K562 (cell line): ENCODE measurements at regions not wholly inside any gene's neighbourhood (a gene's known extent, or its start where the extent isn't known, plus 50 kb on each side); places are given as distances from the start of the nearest gene placed in this dataset.
"Not testable (repeated sequence)": the region's sequence is repeated elsewhere in the genome, so short reads cannot be mapped to it uniquely, and the experiment has no call there.

Source experiments
- ATAC-seq: fragments of 200-7000 bp; cut with Tn5 transposase; 3 replicates; pipeline ENCODE4 v1.9.1; 2020; ENCODE audit warnings: moderate library complexity
- BruUV-seq: library from RNA; stranded (reverse); fragments of 400-500 nt; replicated peaks from 2 replicates; lab custom pipeline; 2021; lab: Mats Ljungman, UMichigan
- CTCF ChIA-PET: fragments of 300-600 bp; formaldehyde crosslinking; extraction: SDS; loops from one replicate; lab custom pipeline; 2021; ENCODE audit warnings: low intra/inter-chr PET ratio; lab: Yijun Ruan, JAX
- POLR2A ChIA-PET: fragments of 300-600, 350-650 bp; sonication (Branson Sonifier 250); formaldehyde crosslinking; extraction: SDS; loops from one replicate; lab custom pipeline; 2021; ENCODE audit warnings: antibody characterized with exemption, inconsistent platforms; lab: Yijun Ruan, JAX
- DNase-seq, 4 experiments: peaks; one replicate each; pipeline versions ENCODE4 v3.0.0 to v3.0.0-alpha.2; 2011 to 2018; ENCODE audit warnings: low spot score in 3 of 4, mixed read lengths in 3 of 4; ENCODE audit errors: extremely low read depth in 1 of 4
- FAIRE-seq: peaks from 2 replicates; lab custom pipeline; 2011; peaks lifted over from hg19 to GRCh38; lab: Jason Lieb, UNC
- H2AFZ ChIP-seq: 2 replicates; pipeline ENCODE4 v1.6.0; 2011; ENCODE audit warnings: low read depth, low read length, control low read depth, inconsistent platforms
- H3K27ac ChIP-seq: fragments of 200-600 bp; 3 replicates; pipeline ENCODE4 v1.8.0; 2011; ENCODE audit warnings: low read depth, mild to moderate bottlenecking, control low read depth, inconsistent platforms, low read length, moderate library complexity, mixed read lengths; ENCODE audit errors: extremely low read depth
- H3K27me3 ChIP-seq, 2 experiments: fragments of 300-600 bp in 1 of 2; 2 replicates in 1 of 2; 3 replicates in 1 of 2; pipeline versions ENCODE4 v1.6.0 to v1.8.0; 2011; ENCODE audit warnings: inconsistent platforms in 2 of 2, low read length in 2 of 2, mild to moderate bottlenecking in 1 of 2, mixed read lengths in 1 of 2, moderate library complexity in 1 of 2; ENCODE audit not compliant: control insufficient read depth in 2 of 2, insufficient read depth in 2 of 2
- H3K36me3 ChIP-seq: fragments of 300-600 bp; 3 replicates; pipeline ENCODE4 v1.8.0; 2011; ENCODE audit warnings: mild to moderate bottlenecking, low read length, inconsistent platforms; ENCODE audit not compliant: control insufficient read depth, insufficient read depth
- H3K4me1 ChIP-seq, 2 experiments: fragments of 200-600 bp in 1 of 2; replicated peaks in 1 of 2; 2 replicates in 1 of 2; 3 replicates in 1 of 2; pipeline versions ENCODE4 v1.5.1 to v1.8.0; 2011; ENCODE audit warnings: inconsistent platforms in 2 of 2, low read length in 2 of 2, mild to moderate bottlenecking in 1 of 2, mixed read lengths in 1 of 2, moderate library complexity in 1 of 2; ENCODE audit not compliant: control insufficient read depth in 2 of 2, insufficient read depth in 2 of 2
- H3K4me2 ChIP-seq: 2 replicates; pipeline ENCODE4 v1.6.1; 2011; ENCODE audit warnings: low read length, control low read depth, inconsistent platforms, mixed read lengths; ENCODE audit not compliant: insufficient read depth
- H3K4me3 ChIP-seq: fragments of 200-600 bp; sonication (generic), shearing (Covaris generic); 2 replicates; pipeline ENCODE4 v1.5.1; 2016; ENCODE audit warnings: control low read depth, inconsistent platforms
- H3K79me2 ChIP-seq: fragments of 200-600 bp; 3 replicates; pipeline ENCODE4 v1.8.0; 2011; ENCODE audit warnings: low read length, inconsistent platforms; ENCODE audit not compliant: control insufficient read depth, insufficient read depth
- H3K9ac ChIP-seq, 2 experiments: 2 replicates each; pipeline versions ENCODE4 v1.6.0 to v1.6.1; 2011; ENCODE audit warnings: low read depth in 2 of 2, low read length in 2 of 2, control low read depth in 1 of 2, inconsistent platforms in 1 of 2, mild to moderate bottlenecking in 1 of 2, mixed read lengths in 1 of 2; ENCODE audit not compliant: insufficient read depth in 1 of 2
- H3K9me1 ChIP-seq: one replicate; pipeline ENCODE4 v1.6.0; 2011; ENCODE audit warnings: inconsistent platforms, mild to moderate bottlenecking, low read length, moderate library complexity; ENCODE audit not compliant: control insufficient read depth, insufficient read depth
- H3K9me3 ChIP-seq: replicated peaks from 2 replicates; pipeline ENCODE4 v1.5.1; 2011; ENCODE audit warnings: low read depth, low read length, inconsistent platforms; ENCODE audit not compliant: control insufficient read depth, insufficient read depth
- H4K20me1 ChIP-seq: replicated peaks from 2 replicates; pipeline ENCODE4 v1.6.1; 2011; ENCODE audit warnings: low read length, inconsistent platforms, mixed read lengths; ENCODE audit not compliant: control insufficient read depth, insufficient read depth
- ELF4 ChIP-seq: fragments of 450-650 bp; formaldehyde crosslinking; IDR thresholded peaks from 2 replicates; pipeline ENCODE4 v1.4.0; 2022; ENCODE audit warnings: missing genetic modification characterization
- ESRRA ChIP-seq: fragments of 450-650 bp; IDR thresholded peaks from 2 replicates; pipeline ENCODE4 v1.6.1; 2014; ENCODE audit warnings: low read depth, mild to moderate bottlenecking, moderate library complexity, borderline replicate concordance
- NFRKB ChIP-seq: fragments of 450-650 bp; IDR thresholded peaks from 2 replicates; pipeline ENCODE4 v1.6.1; 2016; ENCODE audit warnings: low read depth
- NFYB ChIP-seq: IDR thresholded peaks from 2 replicates; pipeline ENCODE4 v1.6.1; 2011; ENCODE audit warnings: mild to moderate bottlenecking, moderate library complexity; ENCODE audit not compliant: insufficient read length; ENCODE audit errors: extremely low read depth
- PYGO2 ChIP-seq: fragments of 450-650 bp; IDR thresholded peaks from 2 replicates; pipeline ENCODE4 v1.6.1; 2016; ENCODE audit warnings: mild to moderate bottlenecking, missing genetic modification characterization, moderate library complexity, missing compliant biosample characterization
- STAT6 ChIP-seq: sonication (generic); formaldehyde crosslinking; IDR thresholded peaks from 2 replicates; pipeline ENCODE4 v1.8.1; 2023; ENCODE audit warnings: mild to moderate bottlenecking, missing genetic modification reagents
- ZNF324 ChIP-seq: fragments of 250-450 bp; sonication (Bioruptor Pico); IDR thresholded peaks from 2 replicates; pipeline ENCODE4 v1.4.0; 2020; ENCODE audit warnings: mild to moderate bottlenecking
- WGBS: fragments of 100-300 bp; shearing (Covaris generic); methylation state at CpG from one replicate; pipeline ENCODE4 v1.1.6; 2016; ENCODE audit warnings: low coverage, mixed read lengths; ENCODE audit not compliant: insufficient coverage; ENCODE audit errors: missing lambda C conversion rate; 5-methylcytosine and 5-hydroxymethylcytosine counted together
- in situ Hi-C: fragments of 300-500 bp; cut with MboI; formaldehyde crosslinking; loops from 4 replicates; pipeline ENCODE4 v1.15.0; 2018; ENCODE audit warnings: inconsistent platforms, mixed read lengths
- intact Hi-C: fragments of 100-400 bp; cut with micrococcal nuclease; formaldehyde crosslinking; loops from 2 replicates; pipeline ENCODE4 v1.14.2; 2022

GRCh38 chr10:53033396-53033795 is 260.8 kb upstream of the MBL2 start:
- POLR2A ChIA-PET, result no interaction called here
- ATAC-seq (no peak), DNase-seq (no peak), FAIRE-seq (no peak)
- no peak overlapping the region for H3K27ac ChIP-seq
- intact Hi-C loops, result no loop called here
- WGBS, result 0% methylated on average over 2 of the region's 2 CpGs
- no peak overlapping the region for H3K9ac ChIP-seq
- CTCF ChIA-PET, result no interaction called here
- H2AFZ ChIP-seq, result no peak overlapping the region
- no peaks in the 10 kb centered on the region for H3K27me3 ChIP-seq
- no peak overlapping the region for H3K4me2 ChIP-seq
- 0 out of 2 replicates have a peak, but pooled peaks cover 2% of the 10 kb centered on the region for H3K9me3 ChIP-seq
- no peaks in the 10 kb centered on the region for H3K4me1 ChIP-seq
- no peak overlapping the region for H3K4me3 ChIP-seq
- H3K36me3 ChIP-seq, result no peaks in the 10 kb centered on the region
- H3K79me2 ChIP-seq, result no peaks in the 10 kb centered on the region
- TF ChIP-seq NFRKB (no peak), ESRRA (no peak), ELF4 (no peak), STAT6 (CRISPR knock-in tag) (no peak), ZNF324 (CRISPR knock-in tag) (no peak), NFYB (no peak), PYGO2 (tag) (no peak)
- in situ Hi-C loops, result no loop called here
- H4K20me1 ChIP-seq, result no peaks in the 10 kb centered on the region
- no peaks in the 10 kb centered on the region for H3K9me1 ChIP-seq
- no TSS peak for BruUV-seq

GRCh38 chr10:53029872-53030849 is 257.6 kb upstream of the MBL2 start:
- CTCF ChIA-PET, POLR2A ChIA-PET: not testable (repeated sequence)

More at GRCh38 chr10:53029872-53030849, 257.6 kb upstream of the MBL2 start:
- H3K79me2 ChIP-seq, H3K9me3 ChIP-seq, H3K4me3 ChIP-seq, H3K4me1 ChIP-seq, H2AFZ ChIP-seq, intact Hi-C loops, H4K20me1 ChIP-seq, FAIRE-seq, H3K4me2 ChIP-seq, H3K27me3 ChIP-seq, H3K36me3 ChIP-seq, ATAC-seq, in situ Hi-C loops, H3K9ac ChIP-seq, DNase-seq, H3K9me1 ChIP-seq, BruUV-seq, H3K27ac ChIP-seq: not testable (repeated sequence)
- WGBS, result 2% methylated on average over 8 of the region's 8 CpGs
